ENCODE measurements at regions not wholly inside any gene's neighbourhood (a gene's known extent, or its start where the extent isn't known, plus 50 kb on each side); places are given as distances from the start of the nearest gene placed in this dataset.

- no peak for TF ChIP-seq CTCF (conservative IDR thresholded peaks at IDR 0.05; ENCODE audit: low read depth in 2 of 2)
- no peak for TF ChIP-seq POLR2AphosphoS5 (IDR thresholded peaks at IDR 0.05; ENCODE audit: low read depth)
- no peak for TF ChIP-seq ZNF331 (CRISPR knock-in tag; IDR thresholded peaks at IDR 0.05; ENCODE audit: low read depth)
- no peak for TF ChIP-seq EZH2 (IDR thresholded peaks at IDR 0.05; ENCODE audit: low read depth, unreplicated experiment)
- no peak for TF ChIP-seq CREB1 (CRISPR knock-in tag; IDR thresholded peaks at IDR 0.05; ENCODE audit: low read depth)
- no peak for TF ChIP-seq REST (IDR thresholded peaks at IDR 0.05; ENCODE audit: unreplicated experiment)
- TF ChIP-seq JUNB (IDR thresholded peaks at IDR 0.05; ENCODE audit: unreplicated experiment): no peak
- no peak for TF ChIP-seq EZH2phosphoT487 (IDR thresholded peaks at IDR 0.05; ENCODE audit: unreplicated experiment)
- no peak for TF ChIP-seq ETS1 (IDR thresholded peaks at IDR 0.05)
- TF ChIP-seq NANOG (IDR thresholded peaks at IDR 0.05; ENCODE audit: borderline replicate concordance): no peak
Observed at GRCh38 chr13:64912141-64912540, 2318.0 kb downstream of the PCDH9 start.

Measured in GM23338 (cell line).